ENCODE measurements at regions not wholly inside any gene's neighbourhood (a gene's known extent, or its start where the extent isn't known, plus 50 kb on each side); places are given as distances from the start of the nearest gene placed in this dataset.

- H3K27me3 ChIP-seq (replicated peaks in 2 of 5; ENCODE audit: control insufficient read depth in 4 of 5, insufficient read depth in 5 of 5, low read length in 4 of 5) = peaks cover 0 to 2% (median 0%) of the 10 kb centered on the region in 5 experiments
- DNase-seq = no peak
- H3K27ac ChIP-seq (ENCODE audit: insufficient read depth in 1 of 2, low read depth in 1 of 2, low read length in 2 of 2, poor library complexity in 1 of 2, severe bottlenecking in 2 of 2) = no peak overlapping the region
- H3K36me3 ChIP-seq (ENCODE audit: control insufficient read depth in 4 of 4, insufficient read depth in 4 of 4, low read length in 3 of 4) = no peaks in the 10 kb centered on the region
- H3K9me3 ChIP-seq (ENCODE audit: control extremely low read depth in 1 of 5, control insufficient read depth in 4 of 5, insufficient read depth in 2 of 5, low read depth in 1 of 5, low read length in 4 of 5) = peaks cover 0 to 5% (median 4%) of the 10 kb centered on the region in 5 experiments
- CTCF ChIA-PET = no interaction called here
- WGBS (ENCODE audit: insufficient coverage) = 100% methylated on average over 4 of the region's 4 CpGs
- POLR2A ChIA-PET = no interaction called here
- H3K4me3 ChIP-seq (ENCODE audit: control insufficient read depth in 1 of 7, extremely low read depth in 1 of 7, insufficient read depth in 4 of 7, low read depth in 2 of 7, low read length in 6 of 7) = no peak overlapping the region
- H3K4me1 ChIP-seq (ENCODE audit: control extremely low read depth in 1 of 4, control insufficient read depth in 4 of 4, insufficient read depth in 4 of 4, low read length in 3 of 4) = no peaks in the 10 kb centered on the region
These were observed 701.7 kb upstream of the TMEM132C start for GRCh38 chr12:127565241-127565640.

DNA sequence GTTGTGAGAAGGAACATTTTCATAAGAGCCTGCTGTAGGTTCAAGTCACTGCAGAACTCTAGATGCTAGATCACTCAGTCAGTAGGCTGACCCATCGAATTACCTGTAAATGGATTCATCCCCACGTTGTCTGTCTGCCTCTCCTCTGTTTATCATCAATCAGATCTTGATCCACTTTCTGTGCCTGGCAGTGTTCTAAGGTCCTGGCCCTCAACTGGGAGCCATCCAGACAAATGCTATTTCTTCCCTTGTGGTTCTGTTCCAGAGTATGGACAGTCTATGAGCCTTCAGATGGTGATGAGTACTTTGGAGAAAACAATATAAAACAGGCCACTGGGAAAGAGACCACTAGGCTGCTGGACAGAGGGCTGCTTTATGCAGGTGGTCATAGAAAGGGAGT, 699.4 kb upstream of the TMEM132C start:
- Histone ChIP-seq H3K4me3 (ENCODE audit: control insufficient read depth in 1 of 7, extremely low read depth in 1 of 7, insufficient read depth in 4 of 7, low read depth in 2 of 7, low read length in 6 of 7) (no peak overlapping the region), H3K27ac (ENCODE audit: insufficient read depth in 1 of 2, low read depth in 1 of 2, low read length in 2 of 2, poor library complexity in 1 of 2, severe bottlenecking in 2 of 2) (no peak overlapping the region), H3K36me3 (ENCODE audit: control insufficient read depth in 4 of 4, insufficient read depth in 4 of 4, low read length in 3 of 4) (no peaks in the 10 kb centered on the region), H3K27me3 (replicated peaks in 2 of 5; ENCODE audit: control insufficient read depth in 4 of 5, insufficient read depth in 5 of 5, low read length in 4 of 5) (peaks cover 0 to 2% (median 0%) of the 10 kb centered on the region in 5 experiments), H3K9me3 (ENCODE audit: control extremely low read depth in 1 of 5, control insufficient read depth in 4 of 5, insufficient read depth in 2 of 5, low read depth in 1 of 5, low read length in 4 of 5) (peaks cover 0 to 5% (median 4%) of the 10 kb centered on the region in 5 experiments), H3K4me1 (ENCODE audit: control extremely low read depth in 1 of 4, control insufficient read depth in 4 of 4, insufficient read depth in 4 of 4, low read length in 3 of 4) (no peaks in the 10 kb centered on the region)
- WGBS (ENCODE audit: insufficient coverage) = 88% methylated on average over 2 of the region's 2 CpGs
- ChIA-PET POLR2A (interaction anchor here (0.7 kb wide), 1 partner anchor 172 kb away, joined by 4 read pairs; no protein-coding TSS in a partner anchor), CTCF (no interaction called here)
- no peak for DNase-seq

- no peak overlapping the region for H3K4me3 ChIP-seq (ENCODE audit: control insufficient read depth in 1 of 7, extremely low read depth in 1 of 7, insufficient read depth in 4 of 7, low read depth in 2 of 7, low read length in 6 of 7)
- ChIA-PET POLR2A (no interaction called here), CTCF (no interaction called here)
- no peak overlapping the region for H3K27ac ChIP-seq (ENCODE audit: insufficient read depth in 1 of 2, low read depth in 1 of 2, low read length in 2 of 2, poor library complexity in 1 of 2, severe bottlenecking in 2 of 2)
- peaks cover 0 to 8% (median 2%) of the 10 kb centered on the region in 5 experiments for H3K27me3 ChIP-seq (replicated peaks in 2 of 5; ENCODE audit: control insufficient read depth in 4 of 5, insufficient read depth in 5 of 5, low read length in 4 of 5)
- H3K9me3 ChIP-seq (ENCODE audit: control extremely low read depth in 1 of 5, control insufficient read depth in 4 of 5, insufficient read depth in 2 of 5, low read depth in 1 of 5, low read length in 4 of 5) = peaks cover 0 to 1% (median 0%) of the 10 kb centered on the region in 5 experiments
- no peak for DNase-seq
- H3K36me3 ChIP-seq (ENCODE audit: control insufficient read depth in 4 of 4, insufficient read depth in 4 of 4, low read length in 3 of 4) = no peaks in the 10 kb centered on the region
- no peaks in the 10 kb centered on the region for H3K4me1 ChIP-seq (ENCODE audit: control extremely low read depth in 1 of 4, control insufficient read depth in 4 of 4, insufficient read depth in 4 of 4, low read length in 3 of 4)
These were observed 696.6 kb upstream of the TMEM132C start for GRCh38 chr12:127570387-127570786.

DNA sequence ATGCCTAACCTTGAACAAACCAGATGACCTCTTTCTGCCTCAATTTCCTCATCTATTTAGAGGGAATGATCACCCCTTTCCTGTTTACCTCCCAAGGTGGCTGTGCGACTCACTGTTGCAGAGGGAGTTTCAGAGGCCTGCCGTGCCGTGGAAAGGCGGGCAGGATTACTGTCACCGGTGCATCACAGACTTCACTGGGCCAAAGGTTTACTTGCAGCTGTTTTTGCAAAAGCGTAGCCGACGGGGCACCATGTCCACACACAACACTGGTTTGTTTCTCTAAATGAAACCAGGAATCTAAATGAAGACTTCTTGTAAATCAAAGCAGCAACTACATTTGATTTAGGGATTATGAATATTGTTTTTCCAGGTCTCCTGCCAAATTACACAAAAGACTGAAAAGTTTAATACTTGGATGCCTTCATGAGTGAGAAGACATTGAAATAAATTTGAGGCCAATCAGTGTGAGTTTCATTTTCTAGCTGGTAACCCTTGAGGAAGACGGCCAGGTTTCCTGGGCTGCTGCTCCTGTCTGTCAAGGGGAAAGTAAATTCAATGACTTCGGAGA, 696.1 kb upstream of the TMEM132C start:
- Histone ChIP-seq H3K9me3 (ENCODE audit: control extremely low read depth in 1 of 5, control insufficient read depth in 4 of 5, insufficient read depth in 2 of 5, low read depth in 1 of 5, low read length in 4 of 5) (no peaks in the 10 kb centered on the region), H3K36me3 (ENCODE audit: control insufficient read depth in 4 of 4, insufficient read depth in 4 of 4, low read length in 3 of 4) (no peaks in the 10 kb centered on the region)
- POLR2A ChIA-PET = no interaction called here

DNA sequence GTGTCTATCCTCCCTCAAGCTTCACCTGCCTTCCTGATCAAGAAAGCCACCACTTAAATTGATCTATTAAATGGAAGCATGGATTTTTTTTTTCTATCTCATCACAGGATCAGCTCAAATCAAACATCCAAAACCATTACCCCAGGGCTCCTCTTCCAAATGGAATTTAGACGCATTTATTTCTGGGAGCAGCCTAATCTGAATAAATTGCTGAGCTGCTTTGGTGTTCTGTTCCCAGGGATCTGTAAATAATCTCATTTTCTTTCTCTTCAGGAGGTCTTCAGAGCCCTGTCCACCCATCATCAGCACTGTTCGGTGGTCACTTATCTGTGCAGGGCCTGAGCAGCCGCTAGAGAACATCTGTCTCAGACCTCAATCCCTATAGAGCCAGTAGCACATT, 695.4 kb upstream of the TMEM132C start:
- Histone ChIP-seq H3K27me3 (replicated peaks in 2 of 5; ENCODE audit: control insufficient read depth in 4 of 5, insufficient read depth in 5 of 5, low read length in 4 of 5) (peaks cover 0 to 8% (median 2%) of the 10 kb centered on the region in 5 experiments), H3K4me3 (ENCODE audit: control insufficient read depth in 1 of 7, extremely low read depth in 1 of 7, insufficient read depth in 4 of 7, low read depth in 2 of 7, low read length in 6 of 7) (no peak overlapping the region), H3K36me3 (ENCODE audit: control insufficient read depth in 4 of 4, insufficient read depth in 4 of 4, low read length in 3 of 4) (no peaks in the 10 kb centered on the region), H3K9me3 (ENCODE audit: control extremely low read depth in 1 of 5, control insufficient read depth in 4 of 5, insufficient read depth in 2 of 5, low read depth in 1 of 5, low read length in 4 of 5) (no peaks in the 10 kb centered on the region), H3K4me1 (ENCODE audit: control extremely low read depth in 1 of 4, control insufficient read depth in 4 of 4, insufficient read depth in 4 of 4, low read length in 3 of 4) (no peaks in the 10 kb centered on the region), H3K27ac (ENCODE audit: insufficient read depth in 1 of 2, low read depth in 1 of 2, low read length in 2 of 2, poor library complexity in 1 of 2, severe bottlenecking in 2 of 2) (no peak overlapping the region)
- DNase-seq = no peak
- WGBS (ENCODE audit: insufficient coverage) = 76% methylated on average over 3 of the region's 3 CpGs
- POLR2A ChIA-PET = no interaction called here
- CTCF ChIA-PET = no interaction called here

More for the DNA sequence above, 696.1 kb upstream of the TMEM132C start:
- no peaks in the 10 kb centered on the region for H3K4me1 ChIP-seq (ENCODE audit: control extremely low read depth in 1 of 4, control insufficient read depth in 4 of 4, insufficient read depth in 4 of 4, low read length in 3 of 4)
- CTCF ChIA-PET = no interaction called here
- H3K4me3 ChIP-seq (ENCODE audit: control insufficient read depth in 1 of 7, extremely low read depth in 1 of 7, insufficient read depth in 4 of 7, low read depth in 2 of 7, low read length in 6 of 7) = no peak overlapping the region
- WGBS (ENCODE audit: insufficient coverage) = 89% methylated on average over 10 of the region's 10 CpGs
- no peak overlapping the region for H3K27ac ChIP-seq (ENCODE audit: insufficient read depth in 1 of 2, low read depth in 1 of 2, low read length in 2 of 2, poor library complexity in 1 of 2, severe bottlenecking in 2 of 2)
- peaks cover 0 to 8% (median 2%) of the 10 kb centered on the region in 5 experiments for H3K27me3 ChIP-seq (replicated peaks in 2 of 5; ENCODE audit: control insufficient read depth in 4 of 5, insufficient read depth in 5 of 5, low read length in 4 of 5)
- DNase-seq = no peak

- Histone ChIP-seq H3K4me1 (ENCODE audit: control extremely low read depth in 1 of 4, control insufficient read depth in 4 of 4, insufficient read depth in 4 of 4, low read length in 3 of 4) (no peaks in the 10 kb centered on the region), H3K27me3 (replicated peaks in 2 of 5; ENCODE audit: control insufficient read depth in 4 of 5, insufficient read depth in 5 of 5, low read length in 4 of 5) (peaks cover 0 to 4% (median 2%) of the 10 kb centered on the region in 5 experiments), H3K9me3 (ENCODE audit: control extremely low read depth in 1 of 5, control insufficient read depth in 4 of 5, insufficient read depth in 2 of 5, low read depth in 1 of 5, low read length in 4 of 5) (no peaks in the 10 kb centered on the region), H3K4me3 (ENCODE audit: control insufficient read depth in 1 of 7, extremely low read depth in 1 of 7, insufficient read depth in 4 of 7, low read depth in 2 of 7, low read length in 6 of 7) (no peak overlapping the region), H3K27ac (ENCODE audit: insufficient read depth in 1 of 2, low read depth in 1 of 2, low read length in 2 of 2, poor library complexity in 1 of 2, severe bottlenecking in 2 of 2) (no peak overlapping the region), H3K36me3 (ENCODE audit: control insufficient read depth in 4 of 4, insufficient read depth in 4 of 4, low read length in 3 of 4) (no peaks in the 10 kb centered on the region)
- CTCF ChIA-PET = no interaction called here
- no CpG with 5 or more reads among the region's 1 CpG for WGBS (ENCODE audit: insufficient coverage)
- DNase-seq = no peak
- POLR2A ChIA-PET = no interaction called here
These were observed 687.5 kb upstream of the TMEM132C start for GRCh38 chr12:127579446-127579845.

- no peaks in the 10 kb centered on the region for H3K36me3 ChIP-seq (ENCODE audit: control insufficient read depth in 4 of 4, insufficient read depth in 4 of 4, low read length in 3 of 4)
- POLR2A ChIA-PET = no interaction called here
- CTCF ChIA-PET = no interaction called here
These were observed 684.9 kb upstream of the TMEM132C start for GRCh38 chr12:127582074-127582473.

More at GRCh38 chr12:127582074-127582473, 684.9 kb upstream of the TMEM132C start:
- no peaks in the 10 kb centered on the region for H3K4me1 ChIP-seq (ENCODE audit: control extremely low read depth in 1 of 4, control insufficient read depth in 4 of 4, insufficient read depth in 4 of 4, low read length in 3 of 4)
- no peak for DNase-seq
- no peak overlapping the region for H3K4me3 ChIP-seq (ENCODE audit: control insufficient read depth in 1 of 7, extremely low read depth in 1 of 7, insufficient read depth in 4 of 7, low read depth in 2 of 7, low read length in 6 of 7)
- H3K27me3 ChIP-seq (replicated peaks in 2 of 5; ENCODE audit: control insufficient read depth in 4 of 5, insufficient read depth in 5 of 5, low read length in 4 of 5) = no peaks in the 10 kb centered on the region
- WGBS (ENCODE audit: insufficient coverage) = 87% methylated on average over 5 of the region's 6 CpGs
- H3K9me3 ChIP-seq (ENCODE audit: control extremely low read depth in 1 of 5, control insufficient read depth in 4 of 5, insufficient read depth in 2 of 5, low read depth in 1 of 5, low read length in 4 of 5) = peaks cover 0 to 2% (median 0%) of the 10 kb centered on the region in 5 experiments
- H3K27ac ChIP-seq (ENCODE audit: insufficient read depth in 1 of 2, low read depth in 1 of 2, low read length in 2 of 2, poor library complexity in 1 of 2, severe bottlenecking in 2 of 2) = no peak overlapping the region

Data from common myeloid progenitor, CD34-positive (primary cell).